ENCODE measurements at regions not wholly inside any gene's neighbourhood (a gene's known extent, or its start where the extent isn't known, plus 50 kb on each side); places are given as distances from the start of the nearest gene placed in this dataset.
A peak's percentile ranks its signal among the peaks of the same experiment; 100 is the strongest.

DNA sequence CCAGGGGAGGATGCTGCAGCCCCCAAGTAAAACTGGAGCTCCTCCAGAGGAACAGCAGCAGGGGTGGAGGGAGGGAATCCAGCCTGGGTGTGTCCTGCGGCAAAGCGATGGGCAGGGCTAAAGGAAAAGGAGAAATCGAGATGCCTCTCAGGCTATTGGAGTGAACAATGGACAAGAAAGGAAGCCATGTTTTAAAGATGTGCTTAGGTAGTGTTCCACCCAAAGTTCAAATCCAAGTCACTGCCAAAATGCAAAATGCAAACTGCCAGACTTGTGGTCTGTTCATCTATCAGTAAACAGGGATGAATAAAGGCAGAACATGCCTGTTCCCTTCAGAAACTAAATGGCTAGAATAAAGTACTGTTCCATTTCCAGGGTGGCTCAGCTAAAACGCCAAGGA, 197.5 kb upstream of the NSMCE3 start:
- Mint-ChIP-seq H3K27me3 (peaks cover 0 to 3% (median 0%) of the 10 kb centered on the region in 3 donors), H3K9me3 (peaks cover 0 to 9% (median 2%) of the 10 kb centered on the region in 7 donors), H3K4me3 (no peak overlapping the region), H3K36me3 (peaks cover 0 to 7% of the 10 kb centered on the region in 2 donors), H3K4me1 (peaks cover 0 to 6% (median 4%) of the 10 kb centered on the region in 3 donors), H3K27ac (no peak overlapping the region)
- ATAC-seq (ENCODE audit: low read depth in 2 of 2) (no peak), DNase-seq (no peak)

DNA sequence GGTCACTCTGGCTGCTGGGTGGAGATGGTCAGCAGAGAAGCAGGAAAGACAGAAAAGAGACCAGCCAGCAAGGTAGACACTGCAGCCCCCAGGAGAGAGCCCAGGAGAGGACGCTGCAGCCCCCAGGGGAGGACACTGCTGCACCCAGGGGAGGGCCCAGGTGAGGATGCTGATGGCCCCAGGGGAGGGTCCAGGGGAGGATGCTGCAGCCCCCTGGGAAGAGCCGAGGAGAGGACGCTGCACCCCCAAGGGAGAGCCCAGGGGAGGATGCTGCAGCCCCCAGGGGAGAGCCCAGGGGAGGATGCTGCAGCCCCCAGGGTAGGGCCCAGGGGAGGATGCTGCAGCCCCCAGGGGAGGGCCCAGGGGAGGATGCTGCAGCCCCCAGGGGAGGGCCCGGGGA, 196.7 kb upstream of the NSMCE3 start:
- Mint-ChIP-seq H3K9me3 (peaks cover 0 to 8% (median 2%) of the 10 kb centered on the region in 7 donors), H3K27ac (peak overlapping the region in 2 of 6 donors; percentile 29 to 41), H3K27me3 (peaks cover 0 to 3% (median 0%) of the 10 kb centered on the region in 3 donors), H3K4me1 (peaks cover 0 to 6% (median 4%) of the 10 kb centered on the region in 3 donors), H3K4me3 (no peak overlapping the region), H3K36me3 (peaks cover 0 to 7% of the 10 kb centered on the region in 2 donors)
- ATAC-seq (ENCODE audit: low read depth in 2 of 2) = no peak
- DNase-seq = no peak

- Mint-ChIP-seq H3K4me3 (no peak overlapping the region), H3K36me3 (peaks cover 0 to 7% of the 10 kb centered on the region in 2 donors), H3K4me1 (peaks cover 0 to 6% (median 4%) of the 10 kb centered on the region in 3 donors), H3K27me3 (peaks cover 0 to 3% (median 0%) of the 10 kb centered on the region in 3 donors), H3K27ac (peak overlapping the region in 1 of 6 donors; percentile 29), H3K9me3 (peaks cover 0 to 5% (median 2%) of the 10 kb centered on the region in 7 donors)
- ATAC-seq (ENCODE audit: low read depth in 2 of 2) (no peak), DNase-seq (no peak)
These were observed 196.2 kb upstream of the NSMCE3 start for GRCh38 chr15:29465816-29466215.

- DNase-seq = no peak
- no peak for ATAC-seq (ENCODE audit: low read depth in 2 of 2)
- H3K27ac Mint-ChIP-seq = no peak overlapping the region
- H3K27me3 Mint-ChIP-seq = peaks cover 0 to 3% (median 0%) of the 10 kb centered on the region in 3 donors
- H3K36me3 Mint-ChIP-seq = peaks cover 0 to 7% of the 10 kb centered on the region in 2 donors
- H3K4me1 Mint-ChIP-seq = peaks cover 0 to 6% (median 4%) of the 10 kb centered on the region in 3 donors
- no peak overlapping the region for H3K4me3 Mint-ChIP-seq
- peaks cover 0 to 5% (median 2%) of the 10 kb centered on the region in 7 donors for H3K9me3 Mint-ChIP-seq
These were observed 195.6 kb upstream of the NSMCE3 start for GRCh38 chr15:29465196-29465595.

DNA sequence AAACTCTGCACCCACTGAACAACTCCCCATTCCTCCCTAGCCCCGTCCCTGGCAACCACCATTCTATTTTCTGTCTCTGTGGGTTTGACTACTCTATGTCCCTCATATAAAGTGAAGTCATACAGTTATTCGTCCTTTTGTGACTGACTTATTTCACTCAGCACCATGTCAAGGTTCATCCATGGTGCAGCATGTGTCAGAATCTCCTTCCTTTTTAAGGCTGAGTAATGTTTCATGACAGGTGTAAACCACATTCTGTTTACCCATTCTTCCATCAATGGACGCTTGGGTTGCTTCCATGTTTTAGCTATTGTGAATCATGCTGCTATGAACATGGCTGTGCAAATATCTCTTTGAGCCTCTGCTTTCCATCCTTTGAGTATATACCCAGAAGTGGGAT, 192.3 kb upstream of the NSMCE3 start:
- no peak for ATAC-seq (ENCODE audit: low read depth in 2 of 2)

DNA sequence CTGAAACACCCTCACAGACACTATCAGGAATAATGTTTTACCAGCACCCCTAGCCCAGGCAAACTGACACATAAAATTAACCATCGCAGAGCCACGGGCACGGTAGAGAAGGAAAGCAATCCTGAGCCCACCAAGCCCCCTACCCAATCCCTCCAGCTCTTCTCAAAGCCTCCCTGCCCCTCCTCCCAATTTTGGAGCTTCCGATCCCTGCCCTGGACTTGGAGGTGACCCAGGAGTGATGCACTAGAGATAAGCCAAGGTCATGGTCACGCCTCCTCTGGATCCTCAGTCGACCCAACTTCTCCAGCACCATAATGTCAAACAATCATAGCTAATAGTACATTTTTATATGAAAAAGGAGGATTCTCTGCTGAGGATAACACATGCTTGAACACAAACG, 188.7 kb upstream of the NSMCE3 start:
- no peak overlapping the region for H3K27ac Mint-ChIP-seq
- no peak for ATAC-seq (ENCODE audit: low read depth in 2 of 2)

More for the DNA sequence above, 192.3 kb upstream of the NSMCE3 start:
- Mint-ChIP-seq H3K4me1 (peaks cover 0 to 6% (median 4%) of the 10 kb centered on the region in 3 donors), H3K4me3 (no peak overlapping the region), H3K9me3 (peaks cover 0 to 6% (median 3%) of the 10 kb centered on the region in 7 donors), H3K27ac (no peak overlapping the region), H3K27me3 (peaks cover 0 to 10% (median 3%) of the 10 kb centered on the region in 3 donors), H3K36me3 (peaks cover 0 to 7% of the 10 kb centered on the region in 2 donors)
- DNase-seq = no peak

GRCh38 chr15:29457729-29458128, 188.1 kb upstream of the NSMCE3 start:
- ATAC-seq (ENCODE audit: low read depth in 2 of 2) (no peak), DNase-seq (no peak)
- H3K4me1 Mint-ChIP-seq = peaks cover 0 to 6% (median 2%) of the 10 kb centered on the region in 3 donors
- H3K36me3 Mint-ChIP-seq = no peaks in the 10 kb centered on the region
- no peak overlapping the region for H3K4me3 Mint-ChIP-seq
- peaks cover 0 to 15% (median 0%) of the 10 kb centered on the region in 3 donors for H3K27me3 Mint-ChIP-seq
- H3K27ac Mint-ChIP-seq = no peak overlapping the region
- peaks cover 0 to 4% (median 0%) of the 10 kb centered on the region in 7 donors for H3K9me3 Mint-ChIP-seq

More for the DNA sequence above, 188.7 kb upstream of the NSMCE3 start:
- H3K4me1 Mint-ChIP-seq = peaks cover 0 to 2% (median 0%) of the 10 kb centered on the region in 3 donors
- no peaks in the 10 kb centered on the region for H3K36me3 Mint-ChIP-seq
- H3K4me3 Mint-ChIP-seq = peak overlapping the region in 1 of 8 donors; percentile 35
- no peak for DNase-seq
- H3K9me3 Mint-ChIP-seq = peaks cover 0 to 4% (median 0%) of the 10 kb centered on the region in 7 donors
- H3K27me3 Mint-ChIP-seq = peaks cover 0 to 12% (median 3%) of the 10 kb centered on the region in 3 donors

DNA sequence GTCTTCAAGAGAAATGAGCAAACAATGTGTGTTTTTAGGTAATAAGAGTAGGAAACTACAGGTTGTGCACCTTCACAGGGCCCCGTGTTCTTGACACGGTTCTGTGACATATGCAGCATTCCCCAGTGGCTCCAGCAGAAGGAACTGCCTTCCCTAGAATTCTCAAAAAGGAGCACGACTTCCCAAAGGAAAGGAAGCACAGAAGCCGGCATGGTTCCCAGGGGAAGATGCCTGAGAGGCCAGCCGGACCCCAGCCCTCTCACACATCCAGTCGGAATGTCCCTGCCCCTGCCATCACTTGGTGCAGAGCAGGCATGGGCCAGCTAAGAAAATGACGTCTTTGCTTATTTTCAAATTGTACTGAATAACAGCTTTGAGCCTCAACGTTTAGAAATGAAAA, 187.3 kb upstream of the NSMCE3 start:
- Mint-ChIP-seq H3K9me3 (peaks cover 0 to 4% (median 0%) of the 10 kb centered on the region in 7 donors), H3K36me3 (no peaks in the 10 kb centered on the region), H3K27me3 (peaks cover 0 to 17% (median 2%) of the 10 kb centered on the region in 3 donors), H3K4me3 (no peak overlapping the region), H3K4me1 (peaks cover 0 to 9% (median 2%) of the 10 kb centered on the region in 3 donors), H3K27ac (no peak overlapping the region)
- DNase-seq = no peak
- ATAC-seq (ENCODE audit: low read depth in 2 of 2) = no peak

- no peak for DNase-seq
- ATAC-seq (ENCODE audit: low read depth in 2 of 2) = no peak
- peaks cover 0 to 25% (median 5%) of the 10 kb centered on the region in 3 donors for H3K27me3 Mint-ChIP-seq
- H3K4me1 Mint-ChIP-seq = peaks cover 0 to 9% (median 2%) of the 10 kb centered on the region in 3 donors
- no peak overlapping the region for H3K27ac Mint-ChIP-seq
- H3K9me3 Mint-ChIP-seq = peaks cover 0 to 4% (median 0%) of the 10 kb centered on the region in 7 donors
- no peaks in the 10 kb centered on the region for H3K36me3 Mint-ChIP-seq
- H3K4me3 Mint-ChIP-seq = no peak overlapping the region
These were observed 186.6 kb upstream of the NSMCE3 start for GRCh38 chr15:29456255-29456654.

GRCh38 chr15:29455530-29455929, 185.9 kb upstream of the NSMCE3 start:
- ATAC-seq (ENCODE audit: low read depth in 2 of 2) (no peak), DNase-seq (no peak)
- H3K27me3 Mint-ChIP-seq = peaks cover 0 to 32% (median 8%) of the 10 kb centered on the region in 3 donors
- no peak overlapping the region for H3K27ac Mint-ChIP-seq
- peak overlapping the region in 1 of 8 donors; percentile 53 for H3K4me3 Mint-ChIP-seq
- H3K9me3 Mint-ChIP-seq = peaks cover 0 to 4% (median 0%) of the 10 kb centered on the region in 7 donors
- no peaks in the 10 kb centered on the region for H3K36me3 Mint-ChIP-seq
- H3K4me1 Mint-ChIP-seq = peaks cover 0 to 9% (median 2%) of the 10 kb centered on the region in 3 donors

DNA sequence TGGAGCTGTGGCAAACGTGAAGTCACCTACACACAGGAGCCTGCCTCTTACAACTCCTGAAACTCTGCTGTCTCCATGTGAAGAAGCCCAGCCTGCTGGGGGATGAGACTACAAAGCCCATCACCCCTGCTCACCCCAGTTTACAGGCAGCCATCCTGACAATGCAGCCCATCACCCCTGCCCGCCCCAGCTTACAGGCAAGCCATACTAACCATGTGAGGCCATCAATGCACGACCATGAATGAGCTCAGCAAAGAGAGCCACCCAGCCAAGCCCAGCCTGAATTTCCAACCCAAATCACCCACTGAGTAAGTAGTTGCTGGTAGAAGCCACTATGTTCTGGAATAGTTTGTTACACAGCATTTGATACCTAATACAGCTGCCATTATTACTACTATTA, 185.4 kb upstream of the NSMCE3 start:
- peaks cover 0 to 33% (median 11%) of the 10 kb centered on the region in 3 donors for H3K27me3 Mint-ChIP-seq
- no peak overlapping the region for H3K4me3 Mint-ChIP-seq
- H3K27ac Mint-ChIP-seq = peak overlapping the region in 1 of 6 donors; percentile 31
- no peaks in the 10 kb centered on the region for H3K36me3 Mint-ChIP-seq
- ATAC-seq (ENCODE audit: low read depth in 2 of 2) = no peak
- DNase-seq = no peak
- H3K4me1 Mint-ChIP-seq = peaks cover 0 to 9% (median 2%) of the 10 kb centered on the region in 3 donors
- peaks cover 0 to 4% (median 0%) of the 10 kb centered on the region in 7 donors for H3K9me3 Mint-ChIP-seq

GRCh38 chr15:29454506-29454905, 184.9 kb upstream of the NSMCE3 start:
- Mint-ChIP-seq H3K4me1 (peaks cover 0 to 9% (median 2%) of the 10 kb centered on the region in 3 donors), H3K27me3 (peaks cover 0 to 33% (median 11%) of the 10 kb centered on the region in 3 donors), H3K4me3 (no peak overlapping the region), H3K36me3 (no peaks in the 10 kb centered on the region), H3K9me3 (peaks cover 0 to 2% (median 0%) of the 10 kb centered on the region in 7 donors), H3K27ac (no peak overlapping the region)
- DNase-seq (no peak), ATAC-seq (ENCODE audit: low read depth in 2 of 2) (no peak)

DNA sequence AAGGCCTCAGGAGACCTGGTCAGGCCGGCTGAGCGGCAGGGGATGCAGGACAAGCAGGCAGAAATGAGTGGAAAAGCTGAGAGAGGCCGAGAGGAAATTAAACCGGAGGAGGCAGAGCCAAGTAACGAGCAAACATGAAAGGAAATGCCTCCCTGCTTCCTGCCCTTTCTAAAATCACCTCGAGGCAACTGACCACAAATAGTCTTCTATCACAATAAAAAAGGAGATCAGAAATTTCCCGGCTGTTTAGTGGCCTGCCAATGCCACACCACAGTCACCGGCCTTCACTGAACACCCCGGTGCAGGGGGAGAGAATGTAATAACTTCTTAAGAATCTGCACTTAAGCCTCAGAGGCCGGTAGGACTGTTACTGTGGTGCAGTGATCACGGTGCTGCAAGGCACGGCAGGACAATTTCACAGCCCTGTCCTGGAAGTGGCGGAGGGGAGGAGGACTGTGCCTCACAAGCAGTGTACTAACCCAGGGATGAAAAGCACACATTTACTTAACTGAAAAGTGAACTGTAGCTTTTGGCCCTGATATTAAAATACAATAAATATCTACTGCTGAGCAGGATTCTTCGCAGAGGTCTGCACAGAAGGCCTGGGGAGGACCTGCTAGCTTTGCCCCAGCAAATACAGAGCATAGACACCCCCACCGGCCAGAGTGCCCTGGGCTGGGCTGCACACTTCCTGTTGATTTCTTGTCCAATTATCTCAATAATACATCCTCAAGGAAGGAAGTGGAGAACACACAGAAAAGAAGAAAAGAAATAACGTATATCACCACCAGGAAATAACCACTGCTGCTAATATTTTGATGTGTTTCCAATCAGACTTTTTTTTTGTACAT, 183.5 kb upstream of the NSMCE3 start:
- no peak for DNase-seq
- no peaks in the 10 kb centered on the region for H3K36me3 Mint-ChIP-seq

More for the DNA sequence above, 183.5 kb upstream of the NSMCE3 start:
- peak overlapping the region in 1 of 6 donors; percentile 36 for H3K27ac Mint-ChIP-seq
- H3K9me3 Mint-ChIP-seq = peaks cover 0 to 2% (median 0%) of the 10 kb centered on the region in 7 donors
- no peak for ATAC-seq (ENCODE audit: low read depth in 2 of 2)
- peaks cover 0 to 23% (median 16%) of the 10 kb centered on the region in 3 donors for H3K27me3 Mint-ChIP-seq
- H3K4me3 Mint-ChIP-seq = no peak overlapping the region
- peaks cover 0 to 9% (median 2%) of the 10 kb centered on the region in 3 donors for H3K4me1 Mint-ChIP-seq
